Trophoblast cell (in vitro differentiated cells and primary cell): ENCODE measurements at regions not wholly inside any gene's neighbourhood (a gene's known extent, or its start where the extent isn't known, plus 50 kb on each side); places are given as distances from the start of the nearest gene placed in this dataset.

Experiments
- DNase-seq, 2 donors: peaks; one replicate each; pipeline ENCODE4 v3.0.0-alpha.2; 2016
- H2AFZ ChIP-seq: 2 replicates; pipeline ENCODE4 v1.6.1; 2013; ENCODE audit warnings: low read length, moderate library complexity, mild to moderate bottlenecking; ENCODE audit not compliant: insufficient read depth, poor library complexity
- H2AK5ac ChIP-seq: 2 replicates; pipeline ENCODE4 v1.6.1; 2013; ENCODE audit warnings: mild to moderate bottlenecking, low read length
- H2BK120ac ChIP-seq: 2 replicates; pipeline ENCODE4 v1.6.1; 2013; ENCODE audit warnings: low read length, mild to moderate bottlenecking, moderate library complexity; ENCODE audit not compliant: insufficient read depth, poor library complexity
- H2BK12ac ChIP-seq: 2 replicates; pipeline ENCODE4 v1.6.1; 2013; ENCODE audit warnings: mild to moderate bottlenecking, low read length, moderate library complexity
- H2BK5ac ChIP-seq: 2 replicates; pipeline ENCODE4 v1.6.1; 2013; ENCODE audit warnings: low read length, low read depth, moderate library complexity, mild to moderate bottlenecking; ENCODE audit not compliant: poor library complexity
- H3K14ac ChIP-seq: 2 replicates; pipeline ENCODE4 v1.6.1; 2013; ENCODE audit warnings: mild to moderate bottlenecking, low read length
- H3K18ac ChIP-seq: 2 replicates; pipeline ENCODE4 v1.6.1; 2013; ENCODE audit warnings: mild to moderate bottlenecking, low read length
- H3K23ac ChIP-seq: 2 replicates; pipeline ENCODE4 v1.6.1; 2013; ENCODE audit warnings: low read length
- H3K27ac ChIP-seq: 2 replicates; pipeline ENCODE4 v1.5.1; 2013; ENCODE audit warnings: low read depth, mild to moderate bottlenecking, inconsistent platforms, low read length, moderate library complexity
- H3K27me3 ChIP-seq: 2 replicates; pipeline ENCODE4 v1.6.1; 2013; ENCODE audit warnings: inconsistent platforms, mild to moderate bottlenecking, low read length, moderate library complexity; ENCODE audit not compliant: insufficient read depth
- H3K36me3 ChIP-seq, 2 experiments: 1 replicate in 1 of 2; 2 replicates in 1 of 2; pipeline ENCODE4 v1.6.1; 2013; ENCODE audit warnings: low read length in 2 of 2, mild to moderate bottlenecking in 2 of 2, moderate library complexity in 1 of 2; ENCODE audit not compliant: insufficient read depth in 2 of 2, control insufficient read depth in 1 of 2
- H3K4ac ChIP-seq: 2 replicates; pipeline ENCODE4 v1.6.1; 2013; ENCODE audit warnings: low read depth, mild to moderate bottlenecking, low read length, moderate library complexity
- H3K4me1 ChIP-seq, 2 experiments: 1 replicate in 1 of 2; 2 replicates in 1 of 2; pipeline ENCODE4 v1.6.1; 2013; ENCODE audit warnings: low read length in 2 of 2, mild to moderate bottlenecking in 2 of 2, moderate library complexity in 1 of 2; ENCODE audit not compliant: insufficient read depth in 2 of 2, control insufficient read depth in 1 of 2
- H3K4me2 ChIP-seq: 2 replicates; pipeline ENCODE4 v1.6.1; 2013; ENCODE audit warnings: inconsistent platforms, mild to moderate bottlenecking, low read length, moderate library complexity
- H3K4me3 ChIP-seq: 2 replicates; pipeline ENCODE4 v1.5.1; 2013; ENCODE audit warnings: mild to moderate bottlenecking, low read depth, low read length, inconsistent platforms
- H3K79me1 ChIP-seq: one replicate; pipeline ENCODE4 v1.6.1; 2013; ENCODE audit warnings: low read length
- H3K79me2 ChIP-seq: 2 replicates; pipeline ENCODE4 v1.6.1; 2013; ENCODE audit warnings: low read length, mild to moderate bottlenecking; ENCODE audit not compliant: control insufficient read depth, insufficient read depth, poor library complexity
- H3K9ac ChIP-seq: 2 replicates; pipeline ENCODE4 v1.6.1; 2013; ENCODE audit warnings: mild to moderate bottlenecking, low read length
- H3K9me3 ChIP-seq: 2 replicates; pipeline ENCODE4 v1.6.1; 2013; ENCODE audit warnings: low read depth, mild to moderate bottlenecking, control low read depth, inconsistent platforms, low read length; ENCODE audit not compliant: insufficient read depth
- H4K12ac ChIP-seq: 2 replicates; pipeline ENCODE4 v1.6.1; 2013; ENCODE audit warnings: low read depth, mild to moderate bottlenecking, low read length, moderate library complexity
- H4K8ac ChIP-seq: 2 replicates; pipeline ENCODE4 v1.6.1; 2013; ENCODE audit warnings: low read depth, mild to moderate bottlenecking, low read length, moderate library complexity
- H4K91ac ChIP-seq: one replicate; pipeline ENCODE4 v1.6.1; 2013; ENCODE audit warnings: low read depth, mild to moderate bottlenecking, low read length, moderate library complexity
- WGBS: extraction: QIAGEN DNeasy Blood & Tissue Kit; methylation state at CpG from one replicate; pipeline ENCODE4 v1.1.7; 2013; ENCODE audit warnings: missing lambda C conversion rate; ENCODE audit not compliant: insufficient read length, insufficient coverage; ENCODE audit errors: extremely low coverage; 5-methylcytosine and 5-hydroxymethylcytosine counted together

DNA sequence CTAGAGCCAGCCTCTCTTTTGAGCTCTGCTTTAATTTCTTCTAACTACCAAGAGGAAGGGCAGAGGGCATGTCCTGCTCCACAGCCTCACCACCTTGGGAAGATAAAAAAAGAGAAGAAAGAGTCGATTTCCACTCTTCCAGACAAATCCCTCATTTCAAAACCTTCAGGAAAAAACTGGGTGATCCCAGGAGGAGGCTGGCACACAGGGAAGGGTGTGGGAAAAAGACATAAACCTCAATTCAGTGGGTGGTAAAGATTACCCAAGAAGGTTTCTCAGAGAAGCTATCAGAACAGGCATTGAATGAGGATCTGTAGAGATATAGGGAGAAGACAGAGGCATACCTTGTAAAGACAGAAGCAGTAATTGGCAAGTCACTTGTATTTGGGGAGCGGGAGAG, 79.9 kb upstream of the CRHR1 start:
- Histone ChIP-seq H3K27me3 (no peaks in the 10 kb centered on the region), H3K4me1 (no peaks in the 10 kb centered on the region), H3K18ac (no peak overlapping the region), H3K14ac (no peak overlapping the region), H3K79me1 (no peaks in the 10 kb centered on the region), H3K9me3 (no peaks in the 10 kb centered on the region), H3K4me2 (no peak overlapping the region), H3K36me3 (no peaks in the 10 kb centered on the region), H2AFZ (no peak overlapping the region), H4K91ac (no peak overlapping the region), H2AK5ac (no peak overlapping the region), H3K4me3 (no peak overlapping the region), H2BK120ac (no peak overlapping the region), H3K23ac (no peak overlapping the region), H4K12ac (no peak overlapping the region), H3K9ac (no peak overlapping the region), H2BK5ac (no peak overlapping the region), H2BK12ac (no peak overlapping the region), H3K4ac (no peak overlapping the region), H3K27ac (no peak overlapping the region), H4K8ac (no peak overlapping the region), H3K79me2 (no peaks in the 10 kb centered on the region)
- no CpG with 5 or more reads among the region's 2 CpGs for WGBS
- no peak for DNase-seq

DNA sequence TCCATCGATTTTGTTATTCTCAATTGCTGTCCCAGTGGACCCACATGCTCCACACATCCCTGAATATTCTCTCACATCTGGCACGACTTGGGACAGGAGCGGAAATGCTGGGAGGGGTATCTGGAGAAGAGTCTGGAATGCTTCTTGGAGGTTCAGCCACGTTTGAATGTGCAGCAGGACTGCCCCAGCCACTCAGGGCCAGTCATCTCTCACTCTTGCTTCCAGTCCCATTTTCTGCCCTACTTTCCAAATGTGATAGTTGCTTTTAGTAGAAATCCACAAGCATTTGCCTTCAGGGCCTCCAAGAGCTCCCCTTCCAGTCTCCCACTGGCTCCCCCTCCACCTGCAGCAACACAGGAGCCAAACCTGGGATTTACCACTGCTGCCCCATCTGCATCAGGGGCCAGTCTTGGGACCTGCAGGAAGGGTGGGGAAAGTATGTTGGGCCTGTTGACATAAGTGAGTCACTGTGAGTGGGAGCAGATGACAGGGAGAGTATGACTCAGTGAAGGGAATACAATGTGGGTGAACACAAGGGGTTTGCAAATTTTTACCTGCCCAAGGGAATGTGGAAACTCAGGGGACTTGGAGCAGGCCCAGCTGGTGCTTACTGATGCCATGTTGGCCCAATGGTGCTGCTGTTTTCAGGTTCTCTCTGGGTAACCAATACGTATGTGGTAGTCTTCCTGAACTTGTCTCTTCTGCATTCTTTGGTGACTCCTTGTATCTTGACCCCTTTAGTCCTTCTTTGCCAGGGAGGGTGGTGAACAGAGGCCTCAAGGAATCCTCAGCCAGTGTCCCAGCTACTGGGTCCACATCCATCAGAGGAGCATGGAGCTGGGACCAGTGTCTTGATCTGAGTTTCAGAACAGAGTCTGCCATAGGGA, 78.8 kb upstream of the CRHR1 start:
- peak; percentile 36 to 47 for DNase-seq
- Histone ChIP-seq H3K23ac (no peak overlapping the region), H2BK120ac (no peak overlapping the region), H3K4me2 (no peak overlapping the region), H4K12ac (no peak overlapping the region), H3K79me2 (no peaks in the 10 kb centered on the region), H3K4me1 (no peaks in the 10 kb centered on the region), H3K27ac (no peak overlapping the region), H2BK5ac (no peak overlapping the region), H4K91ac (no peak overlapping the region), H2AK5ac (no peak overlapping the region), H3K18ac (no peak overlapping the region), H4K8ac (no peak overlapping the region), H3K36me3 (no peaks in the 10 kb centered on the region), H3K9me3 (no peaks in the 10 kb centered on the region), H3K4me3 (no peak overlapping the region), H2AFZ (no peak overlapping the region), H3K9ac (no peak overlapping the region), H3K79me1 (no peaks in the 10 kb centered on the region), H3K4ac (no peak overlapping the region), H2BK12ac (no peak overlapping the region), H3K27me3 (no peaks in the 10 kb centered on the region), H3K14ac (no peak overlapping the region)
- WGBS = no CpG with 5 or more reads among the region's 5 CpGs

DNA sequence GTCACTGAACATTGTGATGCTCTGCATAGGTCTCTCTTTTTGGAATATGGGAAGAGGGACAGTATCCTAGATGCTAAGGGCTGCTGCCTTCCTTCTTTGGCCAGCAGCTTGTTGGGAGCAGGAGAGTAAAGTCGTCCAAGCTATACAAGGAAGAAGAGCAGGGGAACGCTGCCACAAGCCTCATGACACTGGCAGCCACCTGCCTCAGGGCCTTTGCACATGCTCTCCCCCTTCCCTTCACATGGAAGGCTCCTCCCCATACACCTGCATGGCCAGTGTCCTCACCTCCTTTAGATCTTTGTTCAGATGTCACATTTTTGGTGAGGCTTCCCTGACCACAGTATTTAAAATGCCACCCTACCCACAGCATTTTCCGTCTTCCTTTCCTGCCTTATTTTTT, 78.1 kb upstream of the CRHR1 start:
- Histone ChIP-seq H3K27me3 (no peaks in the 10 kb centered on the region), H2BK5ac (no peak overlapping the region), H3K9ac (no peak overlapping the region), H4K91ac (no peak overlapping the region), H3K18ac (no peak overlapping the region), H3K9me3 (no peaks in the 10 kb centered on the region), H4K8ac (no peak overlapping the region), H3K79me2 (no peaks in the 10 kb centered on the region), H3K79me1 (no peaks in the 10 kb centered on the region), H3K4ac (no peak overlapping the region), H2BK120ac (no peak overlapping the region), H3K27ac (no peak overlapping the region), H3K4me1 (no peaks in the 10 kb centered on the region), H3K23ac (no peak overlapping the region), H2AK5ac (no peak overlapping the region), H2AFZ (no peak overlapping the region), H3K14ac (no peak overlapping the region), H3K4me3 (no peak overlapping the region), H3K4me2 (no peak overlapping the region), H4K12ac (no peak overlapping the region), H2BK12ac (no peak overlapping the region), H3K36me3 (no peaks in the 10 kb centered on the region)
- WGBS = no CpG with 5 or more reads among the region's 3 CpGs
- DNase-seq = no peak

GRCh38 chr17:45708707-45709290, 75.3 kb upstream of the CRHR1 start:
- Histone ChIP-seq H3K23ac (no peak overlapping the region), H4K8ac (no peak overlapping the region), H2BK120ac (no peak overlapping the region), H2BK12ac (no peak overlapping the region), H3K4me3 (no peak overlapping the region), H3K9ac (no peak overlapping the region), H3K4me1 (no peaks in the 10 kb centered on the region), H3K36me3 (no peaks in the 10 kb centered on the region), H2BK5ac (no peak overlapping the region), H3K27me3 (no peaks in the 10 kb centered on the region), H4K91ac (no peak overlapping the region), H2AK5ac (no peak overlapping the region), H3K4me2 (no peak overlapping the region), H3K27ac (no peak overlapping the region), H2AFZ (no peak overlapping the region), H3K79me1 (no peaks in the 10 kb centered on the region), H3K9me3 (no peaks in the 10 kb centered on the region), H3K4ac (no peak overlapping the region), H3K18ac (no peak overlapping the region), H3K79me2 (no peaks in the 10 kb centered on the region), H4K12ac (no peak overlapping the region), H3K14ac (no peak overlapping the region)
- DNase-seq = no peak
- no CpG with 5 or more reads among the region's 5 CpGs for whole genome bisulfite sequencing
